A549 (cell line): ENCODE measurements at regions not wholly inside any gene's neighbourhood (a gene's known extent, or its start where the extent isn't known, plus 50 kb on each side); places are given as distances from the start of the nearest gene placed in this dataset.

ENCODE experiments used
- ATOH8 ChIP-seq: fragments of 250-450 bp; sonication (Bioruptor Pico); IDR thresholded peaks from 2 replicates; pipeline ENCODE4 v1.5.0; 2020; ENCODE audit warnings: low read depth, mild to moderate bottlenecking, moderate library complexity
- CHD4 ChIP-seq: fragments of 200-600 bp; sonication (generic); IDR thresholded peaks from 2 replicates; pipeline ENCODE4 v1.6.1; 2016; ENCODE audit warnings: antibody characterized with exemption, mild to moderate bottlenecking, borderline replicate concordance
- CTCF ChIP-seq: fragments of >200 bp; sonication (Bioruptor Twin); formaldehyde crosslinking; IDR thresholded peaks from 3 replicates; pipeline ENCODE4 v1.5.1; 2016
- EP300 ChIP-seq, 2 experiments: fragments of >200 bp; sonication (Bioruptor Twin); formaldehyde crosslinking; IDR thresholded peaks; 2 replicates in 1 of 2; 3 replicates in 1 of 2; pipeline ENCODE4 v1.6.1; 2016 to 2017
- HDAC2 ChIP-seq: fragments of 200-600 bp; sonication (generic); IDR thresholded peaks from 2 replicates; pipeline ENCODE4 v1.6.1; 2016
- MAZ ChIP-seq: fragments of 150-350 bp; IDR thresholded peaks from 2 replicates; pipeline ENCODE4 v1.6.1; 2014; ENCODE audit warnings: antibody characterized with exemption, low read depth, low read length, borderline replicate concordance
- NFE2L2 ChIP-seq: fragments of 150-350 bp; conservative IDR thresholded peaks from 2 replicates; pipeline ENCODE4 v1.6.1; 2014; ENCODE audit warnings: low read length
- POLR2A ChIP-seq: IDR thresholded peaks from 2 replicates; pipeline ENCODE4 v1.6.1; 2012; ENCODE audit warnings: mild to moderate bottlenecking, low read length
- RFX5 ChIP-seq: fragments of 450-650 bp; IDR thresholded peaks from 2 replicates; pipeline ENCODE4 v1.7.1; 2014; ENCODE audit warnings: antibody characterized with exemption, mild to moderate bottlenecking, moderate library complexity
- SMC3 ChIP-seq: fragments of >200 bp; sonication (Bioruptor Twin); formaldehyde crosslinking; IDR thresholded peaks from 3 replicates; pipeline ENCODE4 v1.6.1; 2018; ENCODE audit warnings: inconsistent platforms
- TF ChIP-seq, protein P1 (sequence below): fragments of 200-600 bp; sonication (generic); IDR thresholded peaks from 2 replicates; pipeline ENCODE4 v1.6.1; 2016; ENCODE audit warnings: antibody characterized with exemption, mild to moderate bottlenecking, moderate library complexity

DNA sequence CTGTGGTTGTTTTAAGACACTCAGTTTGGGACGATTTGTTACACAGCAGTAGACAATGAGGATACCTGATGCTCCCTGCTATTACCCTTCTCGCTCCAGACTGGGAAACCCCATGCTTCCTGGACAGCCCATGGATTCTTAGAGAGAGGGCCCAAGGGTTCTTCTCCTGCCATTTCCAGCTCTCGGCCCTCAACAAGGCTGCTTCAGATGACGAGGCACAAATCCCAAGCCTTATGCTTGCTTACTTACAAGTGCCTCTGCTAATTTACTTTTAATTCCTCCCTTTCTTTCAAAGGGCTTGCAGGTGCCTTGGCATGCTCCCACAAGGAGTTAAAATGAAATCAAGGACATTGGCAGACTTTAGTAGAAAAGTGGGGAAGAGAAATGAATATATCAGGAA lies 79.4 kb downstream of the GADD45G start:
- TF ChIP-seq POLR2A (no peak), EP300 (IDR thresholded peaks at IDR 0.05) (no peak), CTCF (no peak), CHD4 (no peak), ATOH8 (CRISPR knock-in tag) (no peak), RFX5 (no peak), HDAC2 (no peak), SMC3 (no peak), MAZ (no peak), NFE2L2 (no peak)
- TF ChIP-seq, protein P1, sequence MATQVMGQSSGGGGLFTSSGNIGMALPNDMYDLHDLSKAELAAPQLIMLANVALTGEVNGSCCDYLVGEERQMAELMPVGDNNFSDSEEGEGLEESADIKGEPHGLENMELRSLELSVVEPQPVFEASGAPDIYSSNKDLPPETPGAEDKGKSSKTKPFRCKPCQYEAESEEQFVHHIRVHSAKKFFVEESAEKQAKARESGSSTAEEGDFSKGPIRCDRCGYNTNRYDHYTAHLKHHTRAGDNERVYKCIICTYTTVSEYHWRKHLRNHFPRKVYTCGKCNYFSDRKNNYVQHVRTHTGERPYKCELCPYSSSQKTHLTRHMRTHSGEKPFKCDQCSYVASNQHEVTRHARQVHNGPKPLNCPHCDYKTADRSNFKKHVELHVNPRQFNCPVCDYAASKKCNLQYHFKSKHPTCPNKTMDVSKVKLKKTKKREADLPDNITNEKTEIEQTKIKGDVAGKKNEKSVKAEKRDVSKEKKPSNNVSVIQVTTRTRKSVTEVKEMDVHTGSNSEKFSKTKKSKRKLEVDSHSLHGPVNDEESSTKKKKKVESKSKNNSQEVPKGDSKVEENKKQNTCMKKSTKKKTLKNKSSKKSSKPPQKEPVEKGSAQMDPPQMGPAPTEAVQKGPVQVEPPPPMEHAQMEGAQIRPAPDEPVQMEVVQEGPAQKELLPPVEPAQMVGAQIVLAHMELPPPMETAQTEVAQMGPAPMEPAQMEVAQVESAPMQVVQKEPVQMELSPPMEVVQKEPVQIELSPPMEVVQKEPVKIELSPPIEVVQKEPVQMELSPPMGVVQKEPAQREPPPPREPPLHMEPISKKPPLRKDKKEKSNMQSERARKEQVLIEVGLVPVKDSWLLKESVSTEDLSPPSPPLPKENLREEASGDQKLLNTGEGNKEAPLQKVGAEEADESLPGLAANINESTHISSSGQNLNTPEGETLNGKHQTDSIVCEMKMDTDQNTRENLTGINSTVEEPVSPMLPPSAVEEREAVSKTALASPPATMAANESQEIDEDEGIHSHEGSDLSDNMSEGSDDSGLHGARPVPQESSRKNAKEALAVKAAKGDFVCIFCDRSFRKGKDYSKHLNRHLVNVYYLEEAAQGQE: no peak
